Heart left ventricle (tissue), 13 donors: ENCODE measurements at regions not wholly inside any gene's neighbourhood (a gene's known extent, or its start where the extent isn't known, plus 50 kb on each side); places are given as distances from the start of the nearest gene placed in this dataset.

Source experiments
- POLR2A ChIP-seq, 2 donors: fragments of 450-650 bp; IDR thresholded peaks; one replicate each; pipeline ENCODE4 v1.6.1; 2017; ENCODE audit warnings: antibody characterized with exemption in 2 of 2, mild to moderate bottlenecking in 2 of 2, moderate library complexity in 2 of 2
- TF ChIP-seq, protein P1 (sequence below), 12 donors: fragments of 200-600 bp; sonication (generic) in 4 of 12; IDR thresholded peaks; one replicate each; pipeline versions ENCODE4 v1.5.0 to v1.8.0; 2018 to 2022; ENCODE audit warnings: antibody characterized with exemption in 12 of 12, mild to moderate bottlenecking in 5 of 12
- donor health status: ischemic (EF 13 %, LVEDD 7.1; RV severe dilation, severe dysfunction).
- donor health status: DM: no; HTN: yes; CAD: no.
- donor health status: DM: no; HTN: no; CAD: no.
- donor health status: ischemic (EF 25% LVEDD 6.9; RV normal size, moderate dysfunction).
- donor health status: ischemic (EF 25% LVEDD 5.7; RV mildly dilated, moderate dysfunction).
- donor health status: ischemic (EF 35%, LVEDD 5.7; RV mildly dilated, moderate dysfunction).
- donor health status: nonischemic (EF 11% LVEDD 7.7; RV severe dilation, severe dysfunction).
- donor health status: DM: yes; HTN: yes; CAD: no.
- donor health status: PGD.
- donor health status: ischemic (EF 29% LVEDD 5.4; RV normal size, mild dysfunction).
- donor health status: nonischemic (EF 23%, LVEDD 6.1; RV moderate dilation, normal function).

- no peak for TF ChIP-seq POLR2A (IDR thresholded peaks at IDR 0.05)
- TF ChIP-seq, protein P1, sequence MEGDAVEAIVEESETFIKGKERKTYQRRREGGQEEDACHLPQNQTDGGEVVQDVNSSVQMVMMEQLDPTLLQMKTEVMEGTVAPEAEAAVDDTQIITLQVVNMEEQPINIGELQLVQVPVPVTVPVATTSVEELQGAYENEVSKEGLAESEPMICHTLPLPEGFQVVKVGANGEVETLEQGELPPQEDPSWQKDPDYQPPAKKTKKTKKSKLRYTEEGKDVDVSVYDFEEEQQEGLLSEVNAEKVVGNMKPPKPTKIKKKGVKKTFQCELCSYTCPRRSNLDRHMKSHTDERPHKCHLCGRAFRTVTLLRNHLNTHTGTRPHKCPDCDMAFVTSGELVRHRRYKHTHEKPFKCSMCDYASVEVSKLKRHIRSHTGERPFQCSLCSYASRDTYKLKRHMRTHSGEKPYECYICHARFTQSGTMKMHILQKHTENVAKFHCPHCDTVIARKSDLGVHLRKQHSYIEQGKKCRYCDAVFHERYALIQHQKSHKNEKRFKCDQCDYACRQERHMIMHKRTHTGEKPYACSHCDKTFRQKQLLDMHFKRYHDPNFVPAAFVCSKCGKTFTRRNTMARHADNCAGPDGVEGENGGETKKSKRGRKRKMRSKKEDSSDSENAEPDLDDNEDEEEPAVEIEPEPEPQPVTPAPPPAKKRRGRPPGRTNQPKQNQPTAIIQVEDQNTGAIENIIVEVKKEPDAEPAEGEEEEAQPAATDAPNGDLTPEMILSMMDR (IDR thresholded peaks at IDR 0.05) = no peak
Measured at GRCh38 chr4:188783606-188784160, 644.4 kb downstream of the TRIML1 start.
